ENCODE measurements at regions not wholly inside any gene's neighbourhood (a gene's known extent, or its start where the extent isn't known, plus 50 kb on each side); places are given as distances from the start of the nearest gene placed in this dataset.

GRCh38 chr18:41593171-41593675 is 361.8 kb upstream of the PIK3C3 start:
- Histone ChIP-seq H3K36me3 (ENCODE audit: control insufficient read depth in 2 of 4, insufficient read depth in 4 of 4, low read length in 3 of 4) (no peaks in the 10 kb centered on the region), H4K91ac (replicated peaks; ENCODE audit: insufficient read length, low read length) (no peak overlapping the region), H3K9ac (replicated peaks in 1 of 4; ENCODE audit: extremely low read depth in 1 of 4, low read depth in 3 of 4, low read length in 3 of 4) (no peak overlapping the region), H3K18ac (ENCODE audit: extremely low read depth, low read length) (no peak overlapping the region), H2AFZ (ENCODE audit: low read length) (no peak overlapping the region), H4K8ac (ENCODE audit: extremely low read depth, insufficient read depth, low read length) (no peak overlapping the region), H3K79me1 (ENCODE audit: low read depth, low read length) (no peaks in the 10 kb centered on the region), H2BK20ac (ENCODE audit: low read length) (no peak overlapping the region), H3K27me3 (replicated peaks in 1 of 4; ENCODE audit: control insufficient read depth in 3 of 4, extremely low read depth in 1 of 4, insufficient read depth in 3 of 4, low read length in 3 of 4) (no peaks in the 10 kb centered on the region), H2BK15ac (ENCODE audit: low read length) (no peak overlapping the region), H2BK5ac (ENCODE audit: low read depth, low read length) (no peak overlapping the region), H2BK120ac (replicated peaks; ENCODE audit: low read depth, low read length) (no peak overlapping the region), H4K20me1 (replicated peaks in 1 of 2; ENCODE audit: control insufficient read depth in 1 of 2, insufficient read depth in 2 of 2, low read length in 2 of 2) (no peaks in the 10 kb centered on the region), H3K4me3 (ENCODE audit: extremely low read depth in 1 of 4, insufficient read depth in 2 of 4, low read depth in 3 of 4, low read length in 4 of 4) (no peak overlapping the region), H2AK5ac (ENCODE audit: low read depth, low read length) (no peak overlapping the region), H3K4me2 (ENCODE audit: insufficient read depth in 1 of 2, low read depth in 2 of 2, low read length in 2 of 2) (no peak overlapping the region), H3K23ac (ENCODE audit: insufficient read length) (no peak overlapping the region), H3K4ac (replicated peaks; ENCODE audit: insufficient read length, low read depth, low read length) (no peak overlapping the region), H3K14ac (ENCODE audit: insufficient read length) (no peak overlapping the region), H3K56ac (replicated peaks; ENCODE audit: insufficient read length, low read depth, low read length) (no peak overlapping the region), H4K5ac (ENCODE audit: insufficient read length, low read depth, low read length) (no peak overlapping the region), H3K27ac (ENCODE audit: low read depth, low read length) (no peak overlapping the region), H3K9me3 (ENCODE audit: insufficient read depth in 2 of 2, low read depth in 1 of 2, low read length in 1 of 2) (no peaks in the 10 kb centered on the region), H3K4me1 (replicated peaks in 1 of 4; ENCODE audit: control insufficient read depth in 3 of 4, insufficient read depth in 4 of 4, low read length in 3 of 4) (peaks cover 0 to 2% (median 0%) of the 10 kb centered on the region in 4 experiments; a peak in 1 of 7 replicates), H2BK12ac (ENCODE audit: low read depth, low read length) (no peak overlapping the region), H3K23me2 (ENCODE audit: low read depth, low read length) (no peaks in the 10 kb centered on the region), H3K79me2 (ENCODE audit: control insufficient read depth in 1 of 2, insufficient read depth in 2 of 2, low read length in 2 of 2) (no peaks in the 10 kb centered on the region)
- ChIA-PET CTCF (ENCODE audit: partially characterized antibody) (no interaction called here), POLR2A (ENCODE audit: partially characterized antibody) (interaction anchor here (1.4 kb wide), 1 partner anchor 37 kb away, joined by 3 read pairs; no protein-coding TSS in a partner anchor)
- no peak for FAIRE-seq
- TF ChIP-seq SIRT6 (IDR thresholded peaks at IDR 0.05; ENCODE audit: low read length) (no peak), GABPA (IDR thresholded peaks at IDR 0.05; ENCODE audit: borderline replicate concordance, insufficient read depth, low read length) (no peak), ZNF274 (IDR thresholded peaks at IDR 0.05; ENCODE audit: borderline replicate concordance, extremely low read depth, low read length) (no peak), SIN3A (conservative IDR thresholded peaks at IDR 0.05 in 1 of 2, IDR thresholded peaks at IDR 0.05 in 1 of 2; ENCODE audit: low read depth in 1 of 2, low read length in 2 of 2) (no peak), CBX8 (IDR thresholded peaks at IDR 0.05; ENCODE audit: borderline replicate concordance, low read depth, low read length) (no peak), BRCA1 (IDR thresholded peaks at IDR 0.05; ENCODE audit: low read depth, low read length) (no peak), ASH2L (IDR thresholded peaks at IDR 0.05; ENCODE audit: low read length) (no peak), TCF12 (IDR thresholded peaks at IDR 0.05; ENCODE audit: low read depth, low read length) (no peak), GTF2F1 (IDR thresholded peaks at IDR 0.05; ENCODE audit: borderline replicate concordance, low read depth, low read length) (no peak), CHD1 (IDR thresholded peaks at IDR 0.05; ENCODE audit: low read depth, low read length) (no peak), KDM5A (IDR thresholded peaks at IDR 0.05; ENCODE audit: low read length) (no peak), RNF2 (IDR thresholded peaks at IDR 0.05; ENCODE audit: borderline replicate concordance, low read depth, low read length, missing control alignments, poor library complexity, severe bottlenecking) (no peak)
- no peak for DNase-seq (ENCODE audit: low read depth in 1 of 2, low spot score in 2 of 2)

All from H1 (cell line).